ENCODE measurements at regions not wholly inside any gene's neighbourhood (a gene's known extent, or its start where the extent isn't known, plus 50 kb on each side); places are given as distances from the start of the nearest gene placed in this dataset.

DNA sequence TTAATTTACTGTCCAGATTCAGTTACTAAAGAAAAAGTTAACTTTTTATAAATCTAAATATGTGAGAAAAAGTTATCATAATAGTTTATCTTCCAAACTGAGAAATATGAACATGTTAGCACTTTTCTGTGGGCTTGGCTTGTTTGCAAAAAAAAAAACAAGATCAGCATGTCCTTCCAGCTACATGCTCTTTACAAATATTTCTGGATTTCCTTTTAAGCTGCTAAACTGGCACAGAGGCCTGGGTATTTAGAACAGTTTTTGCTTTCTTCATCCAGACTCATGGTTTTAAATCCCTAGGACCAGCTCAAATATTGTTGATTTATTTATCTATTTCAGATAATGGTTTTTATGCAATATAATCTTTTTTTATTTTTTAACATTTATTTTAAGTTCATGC lies 1444.5 kb upstream of the FLRT2 start:
- ChIA-PET POLR2A (no interaction called here), CTCF (no interaction called here)
- DNase-seq (ENCODE audit: extremely low spot score): no peak
- TF ChIP-seq, protein P1, sequence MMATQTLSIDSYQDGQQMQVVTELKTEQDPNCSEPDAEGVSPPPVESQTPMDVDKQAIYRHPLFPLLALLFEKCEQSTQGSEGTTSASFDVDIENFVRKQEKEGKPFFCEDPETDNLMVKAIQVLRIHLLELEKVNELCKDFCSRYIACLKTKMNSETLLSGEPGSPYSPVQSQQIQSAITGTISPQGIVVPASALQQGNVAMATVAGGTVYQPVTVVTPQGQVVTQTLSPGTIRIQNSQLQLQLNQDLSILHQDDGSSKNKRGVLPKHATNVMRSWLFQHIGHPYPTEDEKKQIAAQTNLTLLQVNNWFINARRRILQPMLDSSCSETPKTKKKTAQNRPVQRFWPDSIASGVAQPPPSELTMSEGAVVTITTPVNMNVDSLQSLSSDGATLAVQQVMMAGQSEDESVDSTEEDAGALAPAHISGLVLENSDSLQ (IDR thresholded peaks at IDR 0.05): no peak
- no peak for TF ChIP-seq FOXA1 (IDR thresholded peaks at IDR 0.05)
- no peak for TF ChIP-seq ELF4 (IDR thresholded peaks at IDR 0.05)
- no peak for TF ChIP-seq BHLHE40 (IDR thresholded peaks at IDR 0.05; ENCODE audit: borderline replicate concordance)
- no peak for TF ChIP-seq TARDBP (IDR thresholded peaks at IDR 0.05)
- no peak for TF ChIP-seq FOXK2 (IDR thresholded peaks at IDR 0.05)
- TF ChIP-seq LEF1 (IDR thresholded peaks at IDR 0.05; ENCODE audit: borderline replicate concordance): no peak
- no peak for TF ChIP-seq L3MBTL2 (conservative IDR thresholded peaks at IDR 0.05)
- TF ChIP-seq ZNF384 (IDR thresholded peaks at IDR 0.05): no peak
- TF ChIP-seq HDGF (IDR thresholded peaks at IDR 0.05; ENCODE audit: borderline replicate concordance): no peak
- TF ChIP-seq SUZ12 (IDR thresholded peaks at IDR 0.05): no peak

DNA sequence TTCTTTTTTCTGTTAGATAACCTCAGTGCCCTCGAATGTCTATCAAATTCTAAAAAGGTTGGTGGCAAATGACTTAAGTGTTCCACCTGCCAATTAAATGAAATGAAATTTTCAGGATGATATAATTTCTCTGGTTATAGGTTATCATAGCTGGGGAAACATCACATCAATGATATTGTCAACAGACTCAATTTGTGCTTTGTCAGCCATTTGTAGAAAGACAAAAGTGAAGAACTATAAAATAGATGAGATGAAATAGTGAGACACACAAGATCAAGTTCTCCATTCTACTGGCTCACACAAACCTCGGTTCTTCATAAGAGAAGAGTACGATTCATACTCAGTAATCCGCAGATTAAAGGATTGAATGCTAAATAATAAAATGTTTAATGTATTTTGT lies 1443.2 kb upstream of the FLRT2 start:
- ChIA-PET CTCF (no interaction called here), POLR2A (no interaction called here)
- no peak for DNase-seq (ENCODE audit: extremely low spot score)
- TF ChIP-seq FOXA1 (IDR thresholded peaks at IDR 0.05) (no peak), L3MBTL2 (conservative IDR thresholded peaks at IDR 0.05) (no peak), HDGF (IDR thresholded peaks at IDR 0.05; ENCODE audit: borderline replicate concordance) (no peak), SP1 (IDR thresholded peaks at IDR 0.05) (no peak), LEF1 (IDR thresholded peaks at IDR 0.05; ENCODE audit: borderline replicate concordance) (no peak), FOXM1 (IDR thresholded peaks at IDR 0.05; ENCODE audit: borderline replicate concordance) (no peak), BHLHE40 (IDR thresholded peaks at IDR 0.05; ENCODE audit: borderline replicate concordance) (no peak), FOXK2 (IDR thresholded peaks at IDR 0.05) (no peak), TARDBP (IDR thresholded peaks at IDR 0.05) (no peak), ZNF384 (IDR thresholded peaks at IDR 0.05) (no peak), CTBP1 (IDR thresholded peaks at IDR 0.05; ENCODE audit: borderline replicate concordance) (no peak), NFRKB (IDR thresholded peaks at IDR 0.05) (no peak), ELF4 (IDR thresholded peaks at IDR 0.05) (no peak), SUZ12 (IDR thresholded peaks at IDR 0.05) (no peak), ARNT (IDR thresholded peaks at IDR 0.05) (no peak)
- TF ChIP-seq, protein P1 (IDR thresholded peaks at IDR 0.05): no peak

DNA sequence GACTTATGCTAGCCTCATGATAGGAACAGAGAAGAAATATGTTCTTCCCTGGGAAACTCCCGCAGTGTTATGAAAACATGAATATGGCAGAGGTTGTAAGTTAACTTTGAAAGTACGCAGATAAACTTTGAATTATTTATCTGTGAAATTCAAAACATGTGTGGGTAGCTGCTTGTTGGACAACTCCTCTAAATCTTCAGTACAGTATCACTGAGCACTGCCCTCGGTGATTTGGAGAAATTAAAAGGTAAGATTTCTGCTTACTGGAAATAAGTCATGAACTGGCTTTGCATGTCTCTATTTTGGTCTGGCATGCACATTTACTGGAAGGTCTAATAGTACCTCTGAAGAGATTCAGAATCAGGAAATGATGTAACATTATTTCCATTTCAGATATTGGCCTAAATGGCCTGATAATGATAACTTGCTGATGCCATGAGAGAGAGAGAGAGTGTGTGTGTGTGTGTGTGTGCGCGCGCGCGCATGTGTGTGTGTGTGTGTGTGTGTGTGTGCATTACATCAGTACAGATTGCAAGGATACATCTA lies 1441.9 kb upstream of the FLRT2 start:
- POLR2A ChIA-PET: no interaction called here

DNA sequence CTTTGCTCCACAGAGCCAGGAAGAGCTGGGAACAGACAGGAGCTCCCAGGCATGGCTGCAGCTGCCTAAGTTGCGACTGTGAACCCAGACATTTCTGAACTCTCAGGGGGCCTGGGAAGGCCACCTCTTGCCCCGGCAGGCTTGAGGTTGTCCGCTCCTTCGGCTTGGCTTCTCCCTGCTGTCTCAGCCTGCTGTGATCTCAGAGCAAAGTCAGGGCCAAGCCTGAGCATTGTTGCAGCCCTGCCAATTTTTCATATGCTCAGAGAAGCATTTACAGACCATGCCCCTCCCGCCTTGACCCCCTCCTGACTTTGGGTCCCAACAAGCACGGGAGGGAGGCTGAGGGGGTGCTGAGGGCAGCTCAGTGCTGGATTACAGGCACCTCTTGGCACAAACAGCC lies 1439.1 kb upstream of the FLRT2 start:
- ChIA-PET CTCF (no interaction called here), POLR2A (no interaction called here)
- TF ChIP-seq LEF1 (IDR thresholded peaks at IDR 0.05; ENCODE audit: borderline replicate concordance) (no peak), ELF4 (IDR thresholded peaks at IDR 0.05) (no peak), SUZ12 (IDR thresholded peaks at IDR 0.05) (no peak), FOXA1 (IDR thresholded peaks at IDR 0.05) (no peak), TARDBP (IDR thresholded peaks at IDR 0.05) (no peak), FOXM1 (IDR thresholded peaks at IDR 0.05; ENCODE audit: borderline replicate concordance) (no peak), L3MBTL2 (conservative IDR thresholded peaks at IDR 0.05) (no peak), FOXK2 (IDR thresholded peaks at IDR 0.05) (no peak), ZNF384 (IDR thresholded peaks at IDR 0.05) (no peak), SP1 (IDR thresholded peaks at IDR 0.05) (no peak), CTBP1 (IDR thresholded peaks at IDR 0.05; ENCODE audit: borderline replicate concordance) (no peak), ARNT (IDR thresholded peaks at IDR 0.05) (no peak), NFRKB (IDR thresholded peaks at IDR 0.05) (no peak), HDGF (IDR thresholded peaks at IDR 0.05; ENCODE audit: borderline replicate concordance) (no peak), BHLHE40 (IDR thresholded peaks at IDR 0.05; ENCODE audit: borderline replicate concordance) (no peak)
- TF ChIP-seq, protein P1 (IDR thresholded peaks at IDR 0.05): no peak
- no peak for DNase-seq (ENCODE audit: extremely low spot score)

More for the DNA sequence above, 1441.9 kb upstream of the FLRT2 start:
- CTCF ChIA-PET: no interaction called here
- TF ChIP-seq HDGF (IDR thresholded peaks at IDR 0.05; ENCODE audit: borderline replicate concordance): no peak
- TF ChIP-seq ELF4 (IDR thresholded peaks at IDR 0.05): no peak
- no peak for TF ChIP-seq FOXM1 (IDR thresholded peaks at IDR 0.05; ENCODE audit: borderline replicate concordance)
- no peak for TF ChIP-seq FOXK2 (IDR thresholded peaks at IDR 0.05)
- TF ChIP-seq ARNT (IDR thresholded peaks at IDR 0.05): no peak
- TF ChIP-seq SP1 (IDR thresholded peaks at IDR 0.05): no peak
- no peak for TF ChIP-seq L3MBTL2 (conservative IDR thresholded peaks at IDR 0.05)
- TF ChIP-seq BHLHE40 (IDR thresholded peaks at IDR 0.05; ENCODE audit: borderline replicate concordance): no peak
- TF ChIP-seq ZNF384 (IDR thresholded peaks at IDR 0.05): no peak
- TF ChIP-seq TARDBP (IDR thresholded peaks at IDR 0.05): no peak
- no peak for TF ChIP-seq FOXA1 (IDR thresholded peaks at IDR 0.05)
- no peak for TF ChIP-seq NFRKB (IDR thresholded peaks at IDR 0.05)
- TF ChIP-seq LEF1 (IDR thresholded peaks at IDR 0.05; ENCODE audit: borderline replicate concordance): no peak
- no peak for TF ChIP-seq SUZ12 (IDR thresholded peaks at IDR 0.05)
- TF ChIP-seq CTBP1 (IDR thresholded peaks at IDR 0.05; ENCODE audit: borderline replicate concordance): no peak
- TF ChIP-seq, protein P1 (IDR thresholded peaks at IDR 0.05): no peak
- no peak for DNase-seq (ENCODE audit: extremely low spot score)

DNA sequence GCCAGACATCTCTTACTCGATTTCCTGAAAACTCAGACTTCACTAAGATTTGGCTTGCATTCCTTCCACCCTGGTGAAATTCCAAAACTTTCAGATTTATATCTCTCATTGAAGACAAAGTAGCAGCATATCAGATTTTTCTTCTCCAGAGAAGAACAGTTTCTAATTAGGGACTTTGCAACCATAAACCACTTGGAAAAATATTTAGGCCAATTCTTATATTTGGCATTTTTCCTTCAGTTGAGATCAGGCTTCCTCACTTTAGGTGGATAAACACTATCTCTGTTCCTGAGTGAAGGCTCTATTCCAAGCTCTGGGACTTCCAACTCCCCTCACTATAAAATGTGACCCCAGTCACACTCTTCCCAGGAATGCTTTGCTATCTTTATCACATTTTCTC lies 1434.3 kb upstream of the FLRT2 start:
- POLR2A ChIA-PET: no interaction called here
- CTCF ChIA-PET: no interaction called here
- no peak for DNase-seq (ENCODE audit: extremely low spot score)
- TF ChIP-seq TARDBP (IDR thresholded peaks at IDR 0.05): no peak
- TF ChIP-seq, protein P1 (IDR thresholded peaks at IDR 0.05): no peak
- TF ChIP-seq HDGF (IDR thresholded peaks at IDR 0.05; ENCODE audit: borderline replicate concordance): no peak
- TF ChIP-seq NFRKB (IDR thresholded peaks at IDR 0.05): no peak
- no peak for TF ChIP-seq FOXM1 (IDR thresholded peaks at IDR 0.05; ENCODE audit: borderline replicate concordance)
- no peak for TF ChIP-seq SUZ12 (IDR thresholded peaks at IDR 0.05)
- TF ChIP-seq CTBP1 (IDR thresholded peaks at IDR 0.05; ENCODE audit: borderline replicate concordance): no peak
- no peak for TF ChIP-seq SP1 (IDR thresholded peaks at IDR 0.05)
